ENCODE measurements at regions not wholly inside any gene's neighbourhood (a gene's known extent, or its start where the extent isn't known, plus 50 kb on each side); places are given as distances from the start of the nearest gene placed in this dataset.

- Histone ChIP-seq H4K20me1 (ENCODE audit: low read depth, low read length) (no peaks in the 10 kb centered on the region), H3K27ac (ENCODE audit: low read depth, low read length) (no peak overlapping the region), H3K9me3 (ENCODE audit: insufficient read depth, low read length) (no peaks in the 10 kb centered on the region), H3K4me3 (ENCODE audit: insufficient read depth, low read length, poor library complexity, severe bottlenecking) (no peak overlapping the region), H3K36me3 (ENCODE audit: low read length) (no peaks in the 10 kb centered on the region), H3K9me2 (replicated peaks; ENCODE audit: insufficient read depth, low read length) (no peaks in the 10 kb centered on the region), H3K4me2 (ENCODE audit: low read depth, low read length, poor library complexity, severe bottlenecking) (no peak overlapping the region), H3K9ac (ENCODE audit: low read length) (no peak overlapping the region), H3F3A (ENCODE audit: insufficient read depth) (no peaks in the 10 kb centered on the region), H3K27me3 (ENCODE audit: low read length) (no peaks in the 10 kb centered on the region), H3K79me2 (ENCODE audit: insufficient read depth, low read length) (no peaks in the 10 kb centered on the region), H2AFZ (ENCODE audit: low read depth, low read length, severe bottlenecking) (no peak overlapping the region)
- TF ChIP-seq EZH2phosphoT487 (conservative IDR thresholded peaks at IDR 0.05; ENCODE audit: low read length), result no peak
- no peak for TF ChIP-seq CTCF (IDR thresholded peaks at IDR 0.05; ENCODE audit: insufficient read depth, low read length, poor library complexity, severe bottlenecking)
Observed at GRCh38 chr13:71242201-71242600, 624.8 kb downstream of the DACH1 start.

DNA sequence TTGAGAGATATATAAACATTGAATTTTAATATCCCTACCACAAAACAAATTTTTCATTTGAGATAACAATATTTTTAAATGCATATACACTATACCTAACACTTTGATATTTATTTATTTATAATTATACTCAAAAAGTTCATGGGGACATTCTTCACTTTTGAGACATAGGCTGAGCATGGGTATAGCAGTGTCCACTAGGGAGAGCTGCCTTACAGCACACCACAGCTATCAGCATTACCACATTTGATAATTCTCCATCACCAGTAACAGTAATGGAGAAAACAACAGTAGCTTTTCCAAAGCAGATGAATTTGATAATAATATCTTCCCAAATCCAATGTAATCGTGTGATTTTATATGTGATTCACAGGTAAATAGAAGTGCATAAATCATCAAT lies 626.1 kb downstream of the DACH1 start:
- H2AFZ ChIP-seq (ENCODE audit: low read depth, low read length, severe bottlenecking), result no peak overlapping the region
- H3K36me3 ChIP-seq (ENCODE audit: low read length), result no peaks in the 10 kb centered on the region
- H3K79me2 ChIP-seq (ENCODE audit: insufficient read depth, low read length), result no peaks in the 10 kb centered on the region
- H3K9ac ChIP-seq (ENCODE audit: low read length), result no peak overlapping the region
- no peak overlapping the region for H3K4me2 ChIP-seq (ENCODE audit: low read depth, low read length, poor library complexity, severe bottlenecking)
- H3K27ac ChIP-seq (ENCODE audit: low read depth, low read length), result no peak overlapping the region
- no peaks in the 10 kb centered on the region for H3K9me3 ChIP-seq (ENCODE audit: insufficient read depth, low read length)
- no peaks in the 10 kb centered on the region for H3K27me3 ChIP-seq (ENCODE audit: low read length)
- TF ChIP-seq CTCF (IDR thresholded peaks at IDR 0.05; ENCODE audit: insufficient read depth, low read length, poor library complexity, severe bottlenecking) (no peak), EZH2phosphoT487 (conservative IDR thresholded peaks at IDR 0.05; ENCODE audit: low read length) (no peak)
- H3K4me3 ChIP-seq (ENCODE audit: insufficient read depth, low read length, poor library complexity, severe bottlenecking), result no peak overlapping the region
- no peaks in the 10 kb centered on the region for H3K9me2 ChIP-seq (replicated peaks; ENCODE audit: insufficient read depth, low read length)
- H3F3A ChIP-seq (ENCODE audit: insufficient read depth), result no peaks in the 10 kb centered on the region
- no peaks in the 10 kb centered on the region for H4K20me1 ChIP-seq (ENCODE audit: low read depth, low read length)

- H3K4me3 ChIP-seq (ENCODE audit: insufficient read depth, low read length, poor library complexity, severe bottlenecking), result no peak overlapping the region
- no peak overlapping the region for H3K9ac ChIP-seq (ENCODE audit: low read length)
- H3K79me2 ChIP-seq (ENCODE audit: insufficient read depth, low read length), result no peaks in the 10 kb centered on the region
- no peaks in the 10 kb centered on the region for H3K9me2 ChIP-seq (replicated peaks; ENCODE audit: insufficient read depth, low read length)
- no peaks in the 10 kb centered on the region for H3K27me3 ChIP-seq (ENCODE audit: low read length)
- H4K20me1 ChIP-seq (ENCODE audit: low read depth, low read length), result no peaks in the 10 kb centered on the region
- no peak overlapping the region for H3K4me2 ChIP-seq (ENCODE audit: low read depth, low read length, poor library complexity, severe bottlenecking)
- no peak overlapping the region for H3K27ac ChIP-seq (ENCODE audit: low read depth, low read length)
- H3K9me3 ChIP-seq (ENCODE audit: insufficient read depth, low read length), result no peaks in the 10 kb centered on the region
- H3F3A ChIP-seq (ENCODE audit: insufficient read depth), result no peaks in the 10 kb centered on the region
- no peak overlapping the region for H2AFZ ChIP-seq (ENCODE audit: low read depth, low read length, severe bottlenecking)
- H3K36me3 ChIP-seq (ENCODE audit: low read length), result no peaks in the 10 kb centered on the region
- TF ChIP-seq CTCF (IDR thresholded peaks at IDR 0.05; ENCODE audit: insufficient read depth, low read length, poor library complexity, severe bottlenecking), result no peak
- TF ChIP-seq EZH2phosphoT487 (conservative IDR thresholded peaks at IDR 0.05; ENCODE audit: low read length), result no peak
Observed at GRCh38 chr13:71237332-71237731, 629.7 kb downstream of the DACH1 start.
